GM18507 (cell line): ENCODE measurements at regions not wholly inside any gene's neighbourhood (a gene's known extent, or its start where the extent isn't known, plus 50 kb on each side); places are given as distances from the start of the nearest gene placed in this dataset.
"Not testable (repeated sequence)": the region's sequence is repeated elsewhere in the genome, so short reads cannot be mapped to it uniquely, and the experiment has no call there.

Source experiments
- DNase-seq: peaks from one replicate; pipeline ENCODE4 v3.0.0; 2011; ENCODE audit warnings: low read depth; ENCODE audit not compliant: insufficient read length; ENCODE audit errors: extremely low spot score
- FAIRE-seq: peaks from 2 replicates; lab custom pipeline; 2011; peaks lifted over from hg19 to GRCh38; lab: Jason Lieb, UNC

- FAIRE-seq (no peak), DNase-seq (no peak)
Measured at GRCh38 chr17:64787255-64787920, 125.3 kb upstream of the SMURF2 start.

- FAIRE-seq (no peak), DNase-seq (no peak)
Measured at GRCh38 chr17:64786337-64786736, 124.2 kb upstream of the SMURF2 start.

GRCh38 chr17:64785011-64785421 lies 122.9 kb upstream of the SMURF2 start:
- FAIRE-seq: no peak
- DNase-seq: no peak

- no peak for DNase-seq
- no peak for FAIRE-seq
Measured at GRCh38 chr17:64784353-64785010, 122.4 kb upstream of the SMURF2 start.

GRCh38 chr17:64783556-64784352 lies 121.6 kb upstream of the SMURF2 start:
- FAIRE-seq (no peak), DNase-seq (no peak)

GRCh38 chr17:64783031-64783461 lies 120.9 kb upstream of the SMURF2 start:
- no peak for FAIRE-seq

GRCh38 chr17:64781810-64782555 lies 119.9 kb upstream of the SMURF2 start:
- FAIRE-seq (no peak), DNase-seq (no peak)

More at GRCh38 chr17:64783031-64783461, 120.9 kb upstream of the SMURF2 start:
- DNase-seq: no peak

GRCh38 chr17:64781014-64781756 lies 119.1 kb upstream of the SMURF2 start:
- peak; percentile 52 for FAIRE-seq

GRCh38 chr17:64780096-64781013 lies 118.2 kb upstream of the SMURF2 start:
- FAIRE-seq (no peak), DNase-seq (no peak)

More at GRCh38 chr17:64781014-64781756, 119.1 kb upstream of the SMURF2 start:
- no peak for DNase-seq

GRCh38 chr17:64779376-64780095 lies 117.4 kb upstream of the SMURF2 start:
- DNase-seq: no peak

GRCh38 chr17:64779098-64779375 lies 116.9 kb upstream of the SMURF2 start:
- peak; percentile 15 for FAIRE-seq

More at GRCh38 chr17:64779376-64780095, 117.4 kb upstream of the SMURF2 start:
- no peak for FAIRE-seq

GRCh38 chr17:64778240-64779097 lies 116.4 kb upstream of the SMURF2 start:
- no peak for FAIRE-seq
- DNase-seq: no peak

More at GRCh38 chr17:64779098-64779375, 116.9 kb upstream of the SMURF2 start:
- not testable (repeated sequence) for DNase-seq

- DNase-seq (no peak), FAIRE-seq (peak; percentile 81)
Measured at GRCh38 chr17:64777415-64778239, 115.5 kb upstream of the SMURF2 start.

- peak; percentile 92 for FAIRE-seq
- DNase-seq: peak; percentile 59
Measured at GRCh38 chr17:64776720-64777414, 114.8 kb upstream of the SMURF2 start.
